GM18907 (cell line): ENCODE measurements at regions not wholly inside any gene's neighbourhood (a gene's known extent, or its start where the extent isn't known, plus 50 kb on each side); places are given as distances from the start of the nearest gene placed in this dataset.

Source experiments
- ATAC-seq: cut with Tn5 transposase; IDR thresholded peaks from one replicate; pipeline ENCODE4 v1.9.1; 2021; ENCODE audit warnings: mild to moderate bottlenecking, moderate library complexity; ENCODE audit not compliant: unreplicated experiment

DNA sequence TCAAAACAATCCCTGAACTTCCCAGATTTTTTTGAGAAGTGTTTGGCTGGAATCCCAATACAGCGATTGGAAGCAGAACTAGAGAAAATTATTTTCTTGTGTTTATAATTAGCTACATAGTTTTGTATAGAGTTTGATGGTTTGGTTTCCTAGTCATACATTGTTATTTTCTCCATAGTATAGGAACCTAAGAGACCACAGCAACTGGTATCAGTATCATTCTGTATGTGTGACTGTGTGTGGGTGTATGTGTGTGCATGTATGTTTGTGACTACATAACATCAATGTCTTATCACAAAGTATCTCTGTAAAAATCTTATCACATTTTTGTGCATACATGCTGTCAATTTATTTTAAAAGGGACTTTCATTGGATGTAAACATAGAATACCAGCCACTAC is 780.5 kb downstream of the MRPL39 start:
- ATAC-seq, result no peak

DNA sequence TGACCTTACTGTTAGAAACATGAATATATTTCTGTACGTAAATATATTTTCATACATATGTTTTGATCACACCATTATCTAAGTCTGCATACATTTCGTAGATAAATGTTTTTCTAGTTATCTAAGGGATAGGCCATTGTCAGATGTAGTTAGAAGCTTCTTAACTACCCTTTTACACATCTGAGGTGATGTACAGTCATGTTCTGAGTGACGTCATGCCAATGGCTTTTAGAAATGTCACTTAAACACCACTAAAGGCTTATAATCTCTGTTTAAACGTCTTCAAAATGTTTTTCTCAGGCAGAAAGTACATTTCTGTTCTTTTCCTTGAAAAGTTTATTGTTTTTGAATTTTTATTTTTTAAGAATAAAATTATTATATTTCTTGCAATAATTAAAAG is 781.9 kb downstream of the MRPL39 start:
- no peak for ATAC-seq

DNA sequence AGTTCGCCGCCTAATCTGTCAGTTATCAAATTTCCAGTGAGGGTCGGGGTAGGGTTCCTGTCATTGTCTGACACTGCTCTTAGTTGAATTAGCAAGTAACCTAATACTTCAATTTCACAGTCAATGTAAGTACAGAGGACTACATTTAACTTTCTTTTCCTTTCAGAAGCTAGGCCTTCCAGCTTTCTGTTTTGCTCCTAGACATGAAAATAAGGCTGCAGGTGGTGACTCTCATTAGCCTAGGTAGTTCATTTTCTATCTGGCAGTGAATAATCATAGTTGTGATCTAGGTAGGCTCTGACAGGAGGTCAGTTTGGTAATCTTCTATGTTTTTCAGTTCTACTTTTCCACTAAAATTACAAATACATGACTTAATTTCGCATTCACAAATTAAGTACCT is 783.1 kb downstream of the MRPL39 start:
- no peak for ATAC-seq

- no peak for ATAC-seq
Measured at GRCh38 chr21:24823247-24823646, 784.0 kb downstream of the MRPL39 start.

DNA sequence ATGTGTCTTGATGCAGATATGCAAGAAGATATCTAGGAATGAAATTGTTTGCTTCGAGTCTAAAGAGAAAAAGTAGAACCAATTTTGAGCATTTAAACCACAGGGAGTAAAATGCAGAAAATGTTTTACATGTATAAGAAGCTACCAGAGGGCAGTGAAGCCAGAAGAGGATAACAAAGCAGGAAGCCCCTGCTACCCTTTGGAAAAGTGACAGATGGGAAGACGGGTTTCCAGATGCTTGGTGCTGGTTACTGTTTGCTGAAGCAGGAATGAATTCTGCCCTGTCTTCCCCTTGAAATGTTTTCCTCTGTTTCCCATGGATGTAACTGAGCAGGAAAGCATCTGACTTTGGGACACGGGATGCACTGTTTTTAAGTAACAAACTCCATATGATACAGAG is 822.2 kb downstream of the MRPL39 start:
- ATAC-seq, result no peak

- no peak for ATAC-seq
Measured at GRCh38 chr21:24781146-24781545, 826.1 kb downstream of the MRPL39 start.

DNA sequence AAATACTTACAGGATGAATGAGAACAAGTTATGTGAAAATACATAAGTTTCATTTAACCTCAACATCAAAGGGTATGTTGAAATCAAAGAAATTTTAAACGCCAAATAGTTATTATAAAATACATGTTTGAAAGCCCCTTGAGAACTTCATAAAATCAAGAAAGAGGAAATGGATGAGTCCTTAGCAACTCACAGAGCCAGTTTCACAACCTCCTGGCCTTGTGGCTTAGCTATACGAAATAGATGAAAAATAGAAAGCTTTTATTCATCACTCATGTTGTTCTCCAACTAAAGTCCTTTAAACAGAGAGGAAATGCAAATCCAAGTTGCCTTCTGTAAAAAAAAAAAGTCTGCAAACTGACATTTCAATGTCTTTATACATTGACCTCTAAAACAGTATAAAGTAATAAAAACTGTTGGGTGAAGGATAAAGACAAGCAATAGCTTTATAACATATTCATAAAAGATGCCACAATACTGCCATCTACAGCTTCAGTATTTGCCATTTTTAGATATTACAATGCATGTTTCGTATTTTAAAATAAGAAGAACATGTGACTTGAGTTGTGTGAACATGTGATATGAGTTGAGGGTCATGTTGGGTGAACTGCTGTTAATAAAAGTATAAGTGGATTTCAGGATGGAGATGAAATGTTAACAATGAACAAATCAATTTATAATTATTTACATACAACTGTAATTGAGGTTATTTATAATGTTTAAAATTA is 847.8 kb downstream of the MRPL39 start:
- no peak for ATAC-seq

- ATAC-seq, result no peak
Measured at GRCh38 chr21:24738063-24738462, 869.2 kb downstream of the MRPL39 start.

DNA sequence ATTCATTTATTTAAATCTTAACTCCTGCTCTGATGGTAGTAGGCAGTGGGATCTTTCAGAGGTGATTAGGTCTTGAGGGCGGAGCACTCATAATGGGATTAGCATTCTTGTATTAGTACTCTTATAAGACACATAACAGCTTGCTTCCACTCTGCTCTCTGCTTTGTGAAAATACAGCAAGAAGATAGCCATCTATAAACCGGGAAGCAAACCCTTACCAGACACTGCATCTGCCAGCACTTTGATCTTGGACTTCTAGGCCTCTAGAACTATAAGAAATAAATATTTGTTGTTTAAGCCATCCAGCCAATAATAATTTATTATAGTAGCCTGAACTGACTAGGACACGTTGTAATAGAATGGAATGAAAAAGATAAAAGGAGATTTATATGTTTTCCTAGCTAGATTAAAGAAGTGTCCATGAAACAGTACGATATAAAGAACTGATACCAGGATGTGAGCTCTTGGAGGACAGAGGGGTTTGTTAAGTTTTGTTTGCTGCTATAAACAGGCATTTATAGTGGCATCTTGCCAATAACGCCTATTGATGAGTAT is 869.9 kb downstream of the MRPL39 start:
- no peak for ATAC-seq

GRCh38 chr21:24730661-24731060 is 876.6 kb downstream of the MRPL39 start:
- no peak for ATAC-seq

GRCh38 chr21:24729568-24729967 is 877.7 kb downstream of the MRPL39 start:
- ATAC-seq, result no peak

DNA sequence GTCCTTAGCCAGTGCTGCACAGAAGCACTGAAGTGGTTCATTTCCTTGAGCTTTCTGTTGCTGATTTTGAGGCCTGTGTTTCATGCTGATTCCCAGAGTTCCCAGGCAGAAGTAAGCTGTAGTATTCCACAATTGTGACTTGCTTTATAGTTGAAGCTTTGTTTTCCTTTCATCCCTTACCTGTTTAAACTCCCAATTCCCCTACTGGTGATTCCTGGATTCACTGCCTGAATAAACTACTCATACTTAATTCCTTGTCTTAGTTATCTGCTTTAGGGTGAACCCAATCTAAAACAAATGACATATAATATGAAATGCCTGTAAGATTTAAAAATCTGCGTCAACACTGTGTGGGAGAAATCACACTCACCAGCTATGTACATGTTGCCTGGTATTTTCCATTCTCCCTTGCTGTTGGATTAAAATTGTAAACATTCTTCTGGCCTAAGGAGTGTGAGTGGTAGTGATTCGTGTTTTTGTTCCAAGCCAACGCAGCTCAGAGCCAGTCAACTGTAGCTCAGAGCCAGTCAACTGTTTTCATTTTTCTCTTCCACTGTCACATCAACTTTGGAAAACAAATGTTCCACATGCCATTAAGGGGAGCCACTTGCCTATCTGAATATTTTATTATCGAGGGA is 879.4 kb downstream of the MRPL39 start:
- ATAC-seq, result no peak

DNA sequence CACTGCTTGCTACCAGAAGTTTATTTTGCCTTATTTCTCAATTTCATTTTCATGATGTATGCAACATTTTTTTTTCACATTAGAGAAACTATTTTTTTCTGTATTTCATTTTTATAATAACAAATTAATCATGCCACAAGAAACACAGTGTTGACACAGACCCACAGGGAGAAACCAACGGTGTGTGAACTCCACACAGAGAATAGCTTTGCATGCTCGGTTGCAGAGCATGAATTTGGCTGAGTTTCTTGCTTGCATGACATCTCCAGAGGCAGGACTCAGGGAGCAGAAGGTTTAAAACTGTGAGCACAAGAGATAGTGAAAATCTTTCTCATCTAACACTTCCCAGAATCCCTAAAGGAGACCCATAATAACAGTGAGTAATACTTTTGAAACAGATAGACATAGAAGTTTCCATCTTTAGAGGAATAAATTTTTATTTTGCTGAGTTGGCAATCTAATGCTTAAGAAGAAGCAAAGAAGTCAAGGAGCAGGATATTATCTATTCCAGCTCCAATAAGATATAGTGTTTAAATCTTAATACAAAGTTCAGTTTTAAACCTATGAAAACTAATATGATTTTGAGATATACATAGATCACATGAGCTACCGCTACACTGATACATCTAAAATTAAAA is 890.9 kb downstream of the MRPL39 start:
- ATAC-seq, result no peak

DNA sequence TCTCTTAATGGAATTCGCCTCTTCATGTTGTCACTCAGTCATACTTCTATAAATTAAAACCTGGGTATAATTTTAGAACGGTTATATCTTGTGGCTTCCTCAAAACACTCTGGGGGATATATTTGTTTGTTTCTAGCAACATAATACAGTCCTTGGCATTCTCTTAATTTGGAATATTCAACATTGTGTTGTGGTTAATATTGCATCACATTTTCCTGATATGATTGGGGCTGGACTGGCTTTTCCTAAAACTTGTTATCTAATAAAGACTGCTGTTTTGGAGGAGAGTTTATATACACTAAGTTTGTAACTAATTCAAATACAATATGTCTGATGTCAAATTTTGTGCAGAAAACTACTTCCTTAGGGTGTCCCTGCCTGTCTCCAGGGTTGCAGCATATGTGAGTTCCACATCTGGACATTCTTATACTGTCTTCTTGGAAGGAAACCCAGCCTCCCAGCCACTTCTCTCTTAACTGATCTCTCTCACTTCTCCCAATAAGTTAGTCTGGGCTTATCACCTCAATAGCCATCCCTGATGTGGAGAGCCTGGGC is 892.6 kb downstream of the MRPL39 start:
- no peak for ATAC-seq

DNA sequence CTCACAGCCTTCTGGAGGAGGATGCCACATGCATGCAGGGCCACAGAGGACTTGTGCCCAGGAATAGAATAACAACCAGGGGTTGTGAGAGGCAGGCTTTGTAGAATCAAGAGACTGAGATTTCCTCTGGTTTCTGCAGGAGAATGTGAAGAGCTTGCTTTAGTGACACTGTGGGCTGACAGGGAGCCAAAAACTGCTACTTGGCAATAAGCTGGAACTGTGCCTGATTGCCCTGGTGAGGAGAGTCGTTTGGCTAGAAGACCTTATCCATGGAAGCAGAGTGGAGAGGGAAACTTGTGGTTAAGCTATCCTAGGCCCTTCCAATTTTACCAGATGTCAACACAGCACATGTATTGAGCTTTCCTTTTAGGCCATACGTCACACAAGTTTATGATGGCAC is 902.1 kb downstream of the MRPL39 start:
- no peak for ATAC-seq

GRCh38 chr21:24693779-24694178 is 913.5 kb downstream of the MRPL39 start:
- no peak for ATAC-seq

DNA sequence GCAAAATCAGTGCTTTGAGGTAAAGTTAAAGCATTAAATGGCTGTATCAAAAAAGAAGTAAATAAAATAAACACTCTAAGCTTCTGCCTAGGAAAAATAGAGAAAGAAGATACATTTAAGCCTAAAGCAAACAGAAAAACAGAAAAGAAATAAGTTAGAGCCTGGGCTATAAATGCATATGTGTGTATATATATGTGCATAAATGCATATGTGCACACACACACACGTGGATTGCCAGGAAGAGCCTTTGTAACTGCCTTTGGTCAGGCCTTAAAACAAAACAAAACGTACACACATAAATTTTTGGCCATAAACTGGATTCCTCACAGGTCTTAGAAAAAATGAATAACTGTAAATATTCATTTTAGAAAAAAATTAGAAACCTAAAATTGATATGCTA is 925.8 kb downstream of the MRPL39 start:
- ATAC-seq, result no peak

DNA sequence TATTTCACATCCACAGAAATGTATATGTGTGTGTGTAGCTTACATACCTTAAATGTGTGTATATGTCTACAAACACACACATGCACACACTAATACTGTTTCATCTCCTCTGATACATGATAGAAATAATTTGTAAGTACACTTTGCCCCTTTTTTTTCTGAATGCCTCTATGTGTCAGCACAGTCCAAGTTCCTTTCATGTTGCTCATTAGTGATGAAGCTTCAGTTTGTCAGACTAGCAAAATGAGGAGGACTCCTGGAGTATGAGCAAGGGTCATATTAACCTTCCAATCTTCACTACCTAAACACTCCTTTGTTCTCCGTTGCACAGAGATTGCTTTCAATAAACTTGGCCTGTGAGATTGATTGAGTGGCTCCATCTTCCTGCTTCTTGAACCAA is 935.4 kb downstream of the MRPL39 start:
- no peak for ATAC-seq

GRCh38 chr21:24658926-24659325 is 948.4 kb downstream of the MRPL39 start:
- ATAC-seq, result no peak

DNA sequence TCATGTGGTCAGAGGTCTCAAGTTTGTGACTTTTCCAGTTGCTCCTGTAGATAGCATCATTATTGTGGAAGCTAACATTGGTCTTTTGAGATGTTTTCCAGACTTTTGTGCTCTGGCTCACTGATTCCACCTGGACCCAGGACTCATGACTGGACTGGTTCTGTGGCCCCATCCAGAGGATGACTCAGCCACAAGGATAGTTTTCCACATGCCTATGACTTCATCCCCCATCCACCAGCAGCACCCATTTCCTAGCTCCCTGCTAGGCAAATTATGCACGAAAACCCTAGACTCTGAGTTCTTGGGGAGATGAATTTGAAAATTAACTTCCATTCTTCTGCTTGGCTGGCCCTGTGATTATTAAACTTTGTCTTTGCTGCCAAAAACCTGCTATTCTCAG is 949.3 kb downstream of the MRPL39 start:
- ATAC-seq, result no peak

GRCh38 chr21:24649691-24650090 is 957.6 kb downstream of the MRPL39 start:
- no peak for ATAC-seq

DNA sequence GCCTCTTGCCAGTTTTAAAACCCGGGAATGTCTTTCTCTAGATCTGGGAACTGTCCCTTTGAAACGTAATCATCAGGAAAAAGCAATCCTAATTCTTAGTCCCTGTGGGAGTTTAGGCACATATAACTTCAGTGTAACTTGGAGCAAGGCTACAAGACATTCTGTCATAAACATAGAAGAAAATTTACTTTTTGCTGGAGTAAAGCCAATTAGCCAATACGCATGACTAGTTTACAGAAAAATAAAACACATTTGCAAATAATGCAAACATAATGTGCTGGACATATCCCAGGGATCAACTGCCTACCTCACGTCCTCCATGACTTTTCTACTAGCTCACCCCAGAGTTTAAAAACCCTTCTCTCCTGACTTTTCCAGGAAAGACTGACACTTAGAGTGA is 970.6 kb downstream of the MRPL39 start:
- no peak for ATAC-seq
